Activated T-cell treated with anti-CD3 and anti-CD28 coated beads, Interleukin-2, amount 50 U/mL, for 24 hours (primary cell): ENCODE measurements at regions not wholly inside any gene's neighbourhood (a gene's known extent, or its start where the extent isn't known, plus 50 kb on each side); places are given as distances from the start of the nearest gene placed in this dataset.
"Not testable (repeated sequence)": the region's sequence is repeated elsewhere in the genome, so short reads cannot be mapped to it uniquely, and the experiment has no call there.

Experiments used
- DNase-seq: peaks from one replicate; pipeline ENCODE4 v3.0.0-alpha.2; 2020
- H3K27ac Mint-ChIP-seq: 2 replicates; pipeline ENCODE4 v1.8.0; 2020; ENCODE audit warnings: mild to moderate bottlenecking, mixed read lengths
- H3K27me3 Mint-ChIP-seq: 2 replicates; pipeline ENCODE4 v1.8.0; 2020; ENCODE audit warnings: mixed read lengths
- H3K36me3 Mint-ChIP-seq: 2 replicates; pipeline ENCODE4 v1.8.0; 2020; ENCODE audit warnings: low read depth, mixed read lengths
- H3K4me1 Mint-ChIP-seq: 2 replicates; pipeline ENCODE4 v1.8.0; 2020; ENCODE audit warnings: low read depth, mixed read lengths
- H3K4me3 Mint-ChIP-seq: 2 replicates; pipeline ENCODE4 v1.8.0; 2020; ENCODE audit warnings: mild to moderate bottlenecking, moderate library complexity, mixed read lengths
- H3K9me3 Mint-ChIP-seq: 2 replicates; pipeline ENCODE4 v1.8.0; 2020; ENCODE audit warnings: mixed read lengths

- Mint-ChIP-seq H3K27me3 (no peaks in the 10 kb centered on the region), H3K4me3 (no peak overlapping the region), H3K27ac (no peak overlapping the region), H3K4me1 (no peaks in the 10 kb centered on the region), H3K36me3 (no peaks in the 10 kb centered on the region), H3K9me3 (peaks cover 33% of the 10 kb centered on the region)
- DNase-seq, result no peak
Measured at GRCh38 chr7:68067845-68068244, 1071.2 kb downstream of the TYW1 start.

- Mint-ChIP-seq H3K4me1 (no peaks in the 10 kb centered on the region), H3K9me3 (peaks cover 31% of the 10 kb centered on the region), H3K27me3 (no peaks in the 10 kb centered on the region), H3K4me3 (no peak overlapping the region), H3K36me3 (no peaks in the 10 kb centered on the region), H3K27ac (no peak overlapping the region)
- DNase-seq, result no peak
Measured at GRCh38 chr7:68070992-68071391, 1074.4 kb downstream of the TYW1 start.

GRCh38 chr7:68073701-68074100, 1077.1 kb downstream of the TYW1 start:
- no peaks in the 10 kb centered on the region for H3K36me3 Mint-ChIP-seq
- H3K9me3 Mint-ChIP-seq, result peaks cover 31% of the 10 kb centered on the region
- no peak overlapping the region for H3K4me3 Mint-ChIP-seq
- H3K4me1 Mint-ChIP-seq, result no peaks in the 10 kb centered on the region
- DNase-seq, result no peak
- no peak overlapping the region for H3K27ac Mint-ChIP-seq
- no peaks in the 10 kb centered on the region for H3K27me3 Mint-ChIP-seq

DNA sequence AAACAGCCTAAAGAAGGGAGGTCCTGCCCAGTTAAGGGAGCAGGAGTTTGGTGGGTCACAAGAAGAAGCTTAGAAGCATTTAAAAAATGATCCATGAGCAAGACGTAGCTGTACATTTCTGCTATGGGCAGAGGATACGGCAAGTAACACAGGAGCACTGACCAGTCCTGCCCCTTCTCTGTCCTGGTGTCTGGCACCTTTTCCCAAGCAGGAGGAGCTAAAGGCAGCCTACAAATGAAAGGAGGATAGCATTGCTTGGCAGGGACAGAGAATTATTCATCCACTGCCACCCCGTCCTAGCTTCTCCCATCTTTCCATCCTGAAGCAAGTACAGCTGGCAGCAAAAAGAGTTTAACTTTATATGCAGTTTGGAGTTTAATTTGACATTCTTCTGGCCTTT, 1077.6 kb downstream of the TYW1 start:
- peaks cover 30% of the 10 kb centered on the region for H3K9me3 Mint-ChIP-seq
- no peak for DNase-seq
- no peak overlapping the region for H3K4me3 Mint-ChIP-seq
- H3K27ac Mint-ChIP-seq, result no peak overlapping the region
- no peaks in the 10 kb centered on the region for H3K36me3 Mint-ChIP-seq
- no peaks in the 10 kb centered on the region for H3K4me1 Mint-ChIP-seq
- no peaks in the 10 kb centered on the region for H3K27me3 Mint-ChIP-seq

GRCh38 chr7:68078157-68078710, 1081.6 kb downstream of the TYW1 start:
- H3K27me3 Mint-ChIP-seq, result no peaks in the 10 kb centered on the region
- no peaks in the 10 kb centered on the region for H3K4me1 Mint-ChIP-seq
- DNase-seq, result no peak
- H3K9me3 Mint-ChIP-seq, result peaks cover 30% of the 10 kb centered on the region
- H3K4me3 Mint-ChIP-seq, result no peak overlapping the region
- no peak overlapping the region for H3K27ac Mint-ChIP-seq
- H3K36me3 Mint-ChIP-seq, result peaks cover 1% of the 10 kb centered on the region

GRCh38 chr7:68082066-68082960, 1085.7 kb downstream of the TYW1 start:
- H3K36me3 Mint-ChIP-seq, H3K4me1 Mint-ChIP-seq, H3K4me3 Mint-ChIP-seq, H3K27ac Mint-ChIP-seq, H3K27me3 Mint-ChIP-seq, DNase-seq: not testable (repeated sequence)
- peaks cover 38% of the 10 kb centered on the region for H3K9me3 Mint-ChIP-seq

GRCh38 chr7:68082961-68083657, 1086.5 kb downstream of the TYW1 start:
- H3K27me3 Mint-ChIP-seq, H3K27ac Mint-ChIP-seq, DNase-seq, H3K36me3 Mint-ChIP-seq, H3K4me1 Mint-ChIP-seq, H3K4me3 Mint-ChIP-seq: not testable (repeated sequence)
- H3K9me3 Mint-ChIP-seq, result peaks cover 37% of the 10 kb centered on the region

DNA sequence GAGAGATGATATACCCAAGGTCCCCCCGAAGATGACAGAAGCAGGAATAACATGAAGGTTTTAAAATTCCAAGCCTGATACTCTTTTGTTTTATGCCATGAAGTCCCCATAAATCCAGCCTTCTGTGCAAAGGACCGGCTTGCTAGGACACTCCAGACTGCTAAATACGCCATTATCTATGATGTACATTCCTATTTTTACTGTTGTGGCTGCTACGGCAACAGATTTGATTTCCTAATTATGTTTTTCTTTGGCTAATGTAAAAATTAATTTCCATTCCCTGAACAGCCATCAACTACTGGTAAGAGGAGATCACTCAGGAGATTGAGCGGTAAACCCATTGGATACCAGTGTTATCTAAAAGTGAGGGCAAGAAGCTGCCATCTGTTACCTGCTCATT, 1090.8 kb downstream of the TYW1 start:
- no peak for DNase-seq
- no peak overlapping the region for H3K4me3 Mint-ChIP-seq
- peaks cover 24% of the 10 kb centered on the region for H3K9me3 Mint-ChIP-seq
- H3K27me3 Mint-ChIP-seq, result no peaks in the 10 kb centered on the region
- no peak overlapping the region for H3K27ac Mint-ChIP-seq
- no peaks in the 10 kb centered on the region for H3K4me1 Mint-ChIP-seq
- H3K36me3 Mint-ChIP-seq, result no peaks in the 10 kb centered on the region

- no peaks in the 10 kb centered on the region for H3K27me3 Mint-ChIP-seq
- no peaks in the 10 kb centered on the region for H3K4me1 Mint-ChIP-seq
- no peak overlapping the region for H3K27ac Mint-ChIP-seq
- H3K36me3 Mint-ChIP-seq, result no peaks in the 10 kb centered on the region
- DNase-seq, result no peak
- no peak overlapping the region for H3K4me3 Mint-ChIP-seq
- H3K9me3 Mint-ChIP-seq, result peaks cover 22% of the 10 kb centered on the region
Measured at GRCh38 chr7:68088879-68089278, 1092.2 kb downstream of the TYW1 start.

DNA sequence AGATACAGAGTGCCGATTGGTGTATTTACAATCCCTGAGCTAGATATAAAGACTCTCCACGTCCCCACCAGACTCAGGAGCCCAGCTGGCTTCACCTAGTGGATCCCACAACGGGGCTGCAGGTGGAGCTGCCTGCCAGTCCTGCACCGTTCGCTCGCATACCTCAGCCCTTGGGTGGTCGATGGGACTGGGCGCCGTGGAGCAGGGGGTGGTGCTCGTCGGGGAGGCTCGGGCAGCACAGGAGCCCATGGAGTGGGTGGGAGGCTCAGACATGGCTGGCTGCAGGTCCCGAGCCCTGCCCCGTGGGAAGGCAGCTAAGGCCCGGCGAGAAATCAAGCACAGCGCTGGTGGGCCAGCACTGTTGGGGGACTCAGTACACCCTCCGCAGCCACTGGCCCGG, 1093.6 kb downstream of the TYW1 start:
- H3K4me3 Mint-ChIP-seq, H3K36me3 Mint-ChIP-seq, H3K4me1 Mint-ChIP-seq, H3K27me3 Mint-ChIP-seq, H3K27ac Mint-ChIP-seq, DNase-seq: not testable (repeated sequence)
- H3K9me3 Mint-ChIP-seq, result peaks cover 15% of the 10 kb centered on the region

- H3K9me3 Mint-ChIP-seq, result peaks cover 18% of the 10 kb centered on the region
- no peak overlapping the region for H3K4me3 Mint-ChIP-seq
- no peak overlapping the region for H3K27ac Mint-ChIP-seq
- H3K4me1 Mint-ChIP-seq, result no peaks in the 10 kb centered on the region
- no peaks in the 10 kb centered on the region for H3K36me3 Mint-ChIP-seq
- no peaks in the 10 kb centered on the region for H3K27me3 Mint-ChIP-seq
- no peak for DNase-seq
Measured at GRCh38 chr7:68103319-68103718, 1106.7 kb downstream of the TYW1 start.

GRCh38 chr7:68107261-68107660, 1110.6 kb downstream of the TYW1 start:
- no peaks in the 10 kb centered on the region for H3K36me3 Mint-ChIP-seq
- H3K27me3 Mint-ChIP-seq, result no peaks in the 10 kb centered on the region
- peaks cover 11% of the 10 kb centered on the region for H3K9me3 Mint-ChIP-seq
- H3K4me1 Mint-ChIP-seq, result no peaks in the 10 kb centered on the region
- no peak overlapping the region for H3K27ac Mint-ChIP-seq
- H3K4me3 Mint-ChIP-seq, result no peak overlapping the region
- no peak for DNase-seq

DNA sequence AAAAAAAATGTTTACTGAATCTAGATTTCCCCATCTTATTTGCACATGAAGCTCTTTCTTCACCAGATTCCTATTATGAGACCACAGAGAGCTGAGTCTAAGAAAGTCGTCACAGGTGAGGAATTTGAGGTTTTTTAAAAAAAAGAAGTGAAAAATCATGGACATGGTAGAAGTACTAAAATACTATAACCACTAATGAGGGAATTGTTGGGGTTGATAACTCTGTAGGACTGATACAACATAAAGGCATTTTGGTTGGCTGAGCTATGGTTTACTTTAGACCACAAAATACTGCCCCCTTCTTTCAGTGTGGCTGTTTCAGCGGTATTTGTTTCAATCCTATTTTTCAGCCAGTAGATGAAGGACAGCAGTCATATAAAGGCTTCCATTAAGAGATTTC, 1111.3 kb downstream of the TYW1 start:
- H3K4me3 Mint-ChIP-seq, result no peak overlapping the region
- H3K27me3 Mint-ChIP-seq, result no peaks in the 10 kb centered on the region
- peaks cover 13% of the 10 kb centered on the region for H3K9me3 Mint-ChIP-seq

GRCh38 chr7:68109299-68109698, 1112.7 kb downstream of the TYW1 start:
- Mint-ChIP-seq H3K4me3 (no peak overlapping the region), H3K27ac (no peak overlapping the region), H3K36me3 (no peaks in the 10 kb centered on the region), H3K27me3 (no peaks in the 10 kb centered on the region), H3K9me3 (peaks cover 13% of the 10 kb centered on the region), H3K4me1 (no peaks in the 10 kb centered on the region)
- DNase-seq, result no peak

More for the DNA sequence above, 1111.3 kb downstream of the TYW1 start:
- no peaks in the 10 kb centered on the region for H3K4me1 Mint-ChIP-seq
- H3K27ac Mint-ChIP-seq, result no peak overlapping the region
- H3K36me3 Mint-ChIP-seq, result no peaks in the 10 kb centered on the region
- no peak for DNase-seq

DNA sequence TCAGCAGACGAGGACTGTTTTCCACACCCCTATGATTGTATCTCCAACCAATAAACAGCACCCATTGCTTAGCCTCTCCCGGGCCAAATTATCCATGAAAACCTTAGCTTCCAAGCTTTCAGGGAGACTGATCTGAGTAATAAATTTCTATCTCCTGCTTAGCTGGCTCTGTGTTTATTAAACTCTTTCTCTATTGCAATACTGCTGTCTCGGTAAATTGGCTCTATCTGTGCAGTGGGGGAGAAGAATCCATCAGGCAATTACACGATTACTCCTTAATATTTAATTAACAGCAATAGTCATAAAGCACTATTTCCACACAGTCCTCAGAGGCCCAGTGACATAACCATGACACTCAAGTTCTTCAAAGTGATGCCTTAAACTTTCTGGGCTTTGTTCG, 1122.8 kb downstream of the TYW1 start:
- Mint-ChIP-seq H3K27ac (no peak overlapping the region), H3K27me3 (no peaks in the 10 kb centered on the region), H3K4me1 (no peaks in the 10 kb centered on the region), H3K4me3 (no peak overlapping the region), H3K9me3 (peaks cover 36% of the 10 kb centered on the region), H3K36me3 (no peaks in the 10 kb centered on the region)
- no peak for DNase-seq
